Thyroid gland (tissue), 4 donors: ENCODE measurements at regions not wholly inside any gene's neighbourhood (a gene's known extent, or its start where the extent isn't known, plus 50 kb on each side); places are given as distances from the start of the nearest gene placed in this dataset.

Experiments used
- POLR2A ChIP-seq, 2 donors: fragments of 450-650 bp; IDR thresholded peaks; one replicate each; pipeline ENCODE4 v1.6.1; 2017; ENCODE audit warnings: antibody characterized with exemption in 2 of 2, mild to moderate bottlenecking in 2 of 2, moderate library complexity in 1 of 2
- TF ChIP-seq, protein P1 (sequence below), 6 experiments: fragments of 200-600 bp in 3 of 6; fragments of 450-650 bp in 3 of 6; sonication (generic) in 3 of 6; IDR thresholded peaks; one replicate each; pipeline ENCODE4 v1.5.1; 2016 to 2019; ENCODE audit warnings: antibody characterized with exemption in 6 of 6, mild to moderate bottlenecking in 2 of 6, inconsistent platforms in 1 of 6, moderate library complexity in 1 of 6

DNA sequence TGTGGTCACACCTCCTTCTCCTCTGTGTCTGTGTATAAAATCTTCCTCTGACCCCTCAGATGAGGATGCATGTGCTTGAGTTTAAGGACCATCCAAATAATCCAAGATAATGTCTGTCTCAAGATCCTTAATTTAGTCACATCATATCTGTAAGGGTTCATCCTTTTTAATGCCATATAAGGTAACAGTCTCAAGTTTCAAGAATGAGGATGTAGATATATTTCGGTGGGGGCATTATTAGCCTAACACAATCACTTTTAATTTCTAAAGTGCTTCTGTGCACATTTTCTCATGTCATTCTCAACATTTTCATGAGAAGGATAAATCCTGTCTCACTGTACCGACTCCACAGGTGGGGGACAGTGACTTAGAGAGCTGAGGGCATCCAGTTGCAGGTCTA is 235.3 kb downstream of the BUB3 start:
- TF ChIP-seq, protein P1, sequence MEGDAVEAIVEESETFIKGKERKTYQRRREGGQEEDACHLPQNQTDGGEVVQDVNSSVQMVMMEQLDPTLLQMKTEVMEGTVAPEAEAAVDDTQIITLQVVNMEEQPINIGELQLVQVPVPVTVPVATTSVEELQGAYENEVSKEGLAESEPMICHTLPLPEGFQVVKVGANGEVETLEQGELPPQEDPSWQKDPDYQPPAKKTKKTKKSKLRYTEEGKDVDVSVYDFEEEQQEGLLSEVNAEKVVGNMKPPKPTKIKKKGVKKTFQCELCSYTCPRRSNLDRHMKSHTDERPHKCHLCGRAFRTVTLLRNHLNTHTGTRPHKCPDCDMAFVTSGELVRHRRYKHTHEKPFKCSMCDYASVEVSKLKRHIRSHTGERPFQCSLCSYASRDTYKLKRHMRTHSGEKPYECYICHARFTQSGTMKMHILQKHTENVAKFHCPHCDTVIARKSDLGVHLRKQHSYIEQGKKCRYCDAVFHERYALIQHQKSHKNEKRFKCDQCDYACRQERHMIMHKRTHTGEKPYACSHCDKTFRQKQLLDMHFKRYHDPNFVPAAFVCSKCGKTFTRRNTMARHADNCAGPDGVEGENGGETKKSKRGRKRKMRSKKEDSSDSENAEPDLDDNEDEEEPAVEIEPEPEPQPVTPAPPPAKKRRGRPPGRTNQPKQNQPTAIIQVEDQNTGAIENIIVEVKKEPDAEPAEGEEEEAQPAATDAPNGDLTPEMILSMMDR (IDR thresholded peaks at IDR 0.05): no peak
- no peak for TF ChIP-seq POLR2A (IDR thresholded peaks at IDR 0.05)
